ENCODE measurements at regions not wholly inside any gene's neighbourhood (a gene's known extent, or its start where the extent isn't known, plus 50 kb on each side); places are given as distances from the start of the nearest gene placed in this dataset.

GRCh38 chr4:3352941-3353594 is 60.2 kb downstream of the RGS12 start:
- no peak for TF ChIP-seq CTCF (IDR thresholded peaks at IDR 0.05; ENCODE audit: low read length)
- TF ChIP-seq EZH2 (optimal IDR thresholded peaks at IDR 0.05; ENCODE audit: low read depth, low read length): no peak
- TF ChIP-seq EZH2phosphoT487 (IDR thresholded peaks at IDR 0.05; ENCODE audit: low read length): no peak
